Hepatocyte (in vitro differentiated cells): ENCODE measurements at regions not wholly inside any gene's neighbourhood (a gene's known extent, or its start where the extent isn't known, plus 50 kb on each side); places are given as distances from the start of the nearest gene placed in this dataset.
"Not testable (repeated sequence)": the region's sequence is repeated elsewhere in the genome, so short reads cannot be mapped to it uniquely, and the experiment has no call there.

Source experiments
- DNase-seq: peaks from one replicate; pipeline ENCODE4 v3.0.0-alpha.2; 2016; ENCODE audit warnings: low spot score
- H2AFZ ChIP-seq: fragments of 200-600 bp; sonication (generic); 2 replicates; pipeline ENCODE4 v1.6.0; 2016; ENCODE audit warnings: antibody characterized with exemption, mild to moderate bottlenecking
- H3K27ac ChIP-seq: fragments of 200-600 bp; sonication (generic); 2 replicates; pipeline ENCODE4 v1.5.1; 2016; ENCODE audit warnings: mild to moderate bottlenecking
- H3K27me3 ChIP-seq: fragments of 200-600 bp; sonication (generic); 2 replicates; pipeline ENCODE4 v1.6.1; 2016
- H3K36me3 ChIP-seq: fragments of 200-600 bp; sonication (generic); replicated peaks from 2 replicates; pipeline ENCODE4 v1.5.1; 2016; ENCODE audit warnings: low read depth; ENCODE audit not compliant: insufficient read depth
- H3K4me1 ChIP-seq: fragments of 200-600 bp; sonication (generic); 2 replicates; pipeline ENCODE4 v1.5.1; 2016; ENCODE audit warnings: mild to moderate bottlenecking, moderate library complexity; ENCODE audit not compliant: insufficient read depth
- H3K4me2 ChIP-seq: fragments of 200-600 bp; sonication (generic); 2 replicates; pipeline ENCODE4 v1.6.0; 2016
- H3K4me3 ChIP-seq: fragments of 200-600 bp; sonication (generic); 2 replicates; pipeline ENCODE4 v1.5.1; 2016; ENCODE audit warnings: mild to moderate bottlenecking
- H3K79me2 ChIP-seq: fragments of 200-600 bp; sonication (generic); 2 replicates; pipeline ENCODE4 v1.6.0; 2017; ENCODE audit warnings: mild to moderate bottlenecking
- H3K9me2 ChIP-seq: fragments of 200-600 bp; sonication (generic); replicated peaks from 2 replicates; pipeline ENCODE4 v1.6.0; 2017; ENCODE audit warnings: mild to moderate bottlenecking; ENCODE audit not compliant: insufficient read depth
- H3K9me3 ChIP-seq: fragments of 200-600 bp; sonication (generic); 2 replicates; pipeline ENCODE4 v1.5.1; 2016; ENCODE audit warnings: low read depth, mild to moderate bottlenecking
- H4K20me1 ChIP-seq: fragments of 200-600 bp; sonication (generic); 2 replicates; pipeline ENCODE4 v1.6.0; 2016; ENCODE audit warnings: mild to moderate bottlenecking; ENCODE audit not compliant: insufficient read depth, poor library complexity, severe bottlenecking
- EZH2 ChIP-seq: fragments of 200-600 bp; sonication (generic); IDR thresholded peaks from 2 replicates; pipeline ENCODE4 v1.6.1; 2016; ENCODE audit warnings: antibody characterized with exemption, mild to moderate bottlenecking, borderline replicate concordance
- EZH2phosphoT487 ChIP-seq: fragments of 200-600 bp; sonication (generic); IDR thresholded peaks from one replicate; pipeline ENCODE4 v1.6.1; 2018; ENCODE audit warnings: antibody characterized with exemption, mild to moderate bottlenecking, low read depth, moderate library complexity; ENCODE audit not compliant: unreplicated experiment, severe bottlenecking
- WGBS: methylation state at CpG from one replicate; pipeline ENCODE4 v1.1.6; 2016; ENCODE audit warnings: low lambda C conversion rate; ENCODE audit errors: missing lambda C conversion rate; 5-methylcytosine and 5-hydroxymethylcytosine counted together
- TF ChIP-seq, protein P1 (sequence below): fragments of 200-600 bp; sonication (generic); IDR thresholded peaks from 2 replicates; pipeline ENCODE4 v1.5.1; 2016; ENCODE audit warnings: antibody characterized with exemption, mild to moderate bottlenecking; ENCODE audit not compliant: poor library complexity

DNA sequence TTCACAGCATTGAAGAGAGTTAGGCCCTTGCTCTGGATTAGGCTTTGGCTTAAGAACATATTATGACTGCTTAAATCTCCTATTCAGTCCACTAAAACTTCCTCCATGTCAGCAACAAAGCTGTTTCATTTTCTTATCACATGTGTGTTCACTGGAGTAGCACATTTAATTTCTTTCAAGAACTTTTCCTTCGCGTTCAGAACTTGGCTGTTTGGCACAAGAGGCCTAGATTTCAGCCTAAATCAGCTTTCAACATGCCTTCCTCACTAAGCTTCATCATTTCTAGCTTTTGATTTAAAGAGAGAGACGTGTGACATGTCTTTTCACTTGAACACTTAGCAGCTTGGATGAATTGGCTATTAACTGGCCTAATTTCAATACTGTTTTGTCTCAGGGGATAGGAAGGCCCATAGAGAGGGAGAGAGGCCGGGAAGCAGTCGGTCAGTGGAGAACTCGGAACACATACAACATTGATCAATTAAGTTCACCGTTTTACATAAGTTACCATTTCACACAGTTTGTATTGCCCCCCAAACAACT lies 885.2 kb upstream of the AUTS2 start:
- Histone ChIP-seq H3K79me2 (no peaks in the 10 kb centered on the region), H3K27me3 (peaks cover 7% of the 10 kb centered on the region), H3K4me3 (no peak overlapping the region), H4K20me1 (no peaks in the 10 kb centered on the region), H3K9me3 (no peaks in the 10 kb centered on the region), H3K9me2 (no peaks in the 10 kb centered on the region), H3K36me3 (no peaks in the 10 kb centered on the region), H3K27ac (no peak overlapping the region), H3K4me2 (no peak overlapping the region), H3K4me1 (no peaks in the 10 kb centered on the region), H2AFZ (no peak overlapping the region)
- DNase-seq = no peak
- no peak for TF ChIP-seq EZH2phosphoT487
- TF ChIP-seq EZH2 = no peak
- TF ChIP-seq, protein P1, sequence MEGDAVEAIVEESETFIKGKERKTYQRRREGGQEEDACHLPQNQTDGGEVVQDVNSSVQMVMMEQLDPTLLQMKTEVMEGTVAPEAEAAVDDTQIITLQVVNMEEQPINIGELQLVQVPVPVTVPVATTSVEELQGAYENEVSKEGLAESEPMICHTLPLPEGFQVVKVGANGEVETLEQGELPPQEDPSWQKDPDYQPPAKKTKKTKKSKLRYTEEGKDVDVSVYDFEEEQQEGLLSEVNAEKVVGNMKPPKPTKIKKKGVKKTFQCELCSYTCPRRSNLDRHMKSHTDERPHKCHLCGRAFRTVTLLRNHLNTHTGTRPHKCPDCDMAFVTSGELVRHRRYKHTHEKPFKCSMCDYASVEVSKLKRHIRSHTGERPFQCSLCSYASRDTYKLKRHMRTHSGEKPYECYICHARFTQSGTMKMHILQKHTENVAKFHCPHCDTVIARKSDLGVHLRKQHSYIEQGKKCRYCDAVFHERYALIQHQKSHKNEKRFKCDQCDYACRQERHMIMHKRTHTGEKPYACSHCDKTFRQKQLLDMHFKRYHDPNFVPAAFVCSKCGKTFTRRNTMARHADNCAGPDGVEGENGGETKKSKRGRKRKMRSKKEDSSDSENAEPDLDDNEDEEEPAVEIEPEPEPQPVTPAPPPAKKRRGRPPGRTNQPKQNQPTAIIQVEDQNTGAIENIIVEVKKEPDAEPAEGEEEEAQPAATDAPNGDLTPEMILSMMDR = no peak
- WGBS = 93% methylated on average over 7 of the region's 7 CpGs

DNA sequence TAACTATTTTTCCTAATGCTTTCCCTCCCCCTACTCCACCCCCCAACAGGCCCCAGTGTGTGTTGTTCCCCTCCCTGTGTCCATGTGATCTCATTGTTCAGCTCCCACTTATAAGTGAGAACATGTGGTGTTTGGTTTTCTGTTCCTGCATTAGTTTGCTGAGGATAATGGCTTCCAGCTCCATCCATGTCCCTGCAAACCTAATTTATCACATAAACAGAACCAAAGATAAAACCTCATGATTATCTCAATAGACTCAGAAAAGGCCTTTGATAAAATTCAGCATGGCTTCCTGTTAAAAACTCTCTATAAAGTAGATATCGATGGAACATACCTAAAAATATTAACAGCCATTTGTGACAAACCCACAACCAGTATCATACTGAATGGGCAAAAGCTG lies 884.1 kb upstream of the AUTS2 start:
- H3K9me3 ChIP-seq, H3K27me3 ChIP-seq, H3K9me2 ChIP-seq, H3K4me3 ChIP-seq, H3K4me2 ChIP-seq, H3K27ac ChIP-seq, DNase-seq, H4K20me1 ChIP-seq, H3K79me2 ChIP-seq, H3K4me1 ChIP-seq, H2AFZ ChIP-seq, H3K36me3 ChIP-seq: not testable (repeated sequence)
- 56% methylated on average over 1 of the region's 1 CpG for WGBS

DNA sequence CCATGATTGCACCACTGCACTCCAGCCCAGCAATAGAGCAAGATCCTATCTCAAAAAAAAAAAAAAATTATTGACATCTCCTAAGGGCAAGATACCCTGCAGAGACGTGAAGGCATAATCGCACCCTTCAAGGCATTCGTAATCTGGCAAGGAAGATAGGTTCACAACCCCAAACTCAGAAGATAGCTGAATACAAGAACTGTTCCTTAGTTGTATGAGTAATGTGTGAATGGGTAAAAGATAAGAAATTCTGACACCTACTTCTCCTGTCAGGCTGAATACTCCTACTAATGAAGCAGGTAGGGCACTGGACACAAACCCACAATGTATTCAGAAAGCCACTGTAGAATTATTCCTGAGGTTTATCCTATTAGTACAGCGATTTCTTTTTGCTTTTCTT lies 882.4 kb upstream of the AUTS2 start:
- Histone ChIP-seq H3K27me3 (peaks cover 7% of the 10 kb centered on the region), H3K4me3 (no peak overlapping the region), H3K9me2 (no peaks in the 10 kb centered on the region), H3K4me2 (no peak overlapping the region), H2AFZ (no peak overlapping the region), H4K20me1 (no peaks in the 10 kb centered on the region), H3K9me3 (no peaks in the 10 kb centered on the region), H3K4me1 (no peaks in the 10 kb centered on the region), H3K79me2 (no peaks in the 10 kb centered on the region), H3K36me3 (no peaks in the 10 kb centered on the region), H3K27ac (no peak overlapping the region)
- no peak for DNase-seq
- TF ChIP-seq, protein P1 = no peak
- no peak for TF ChIP-seq EZH2
- 55% methylated on average over 4 of the region's 4 CpGs for WGBS

DNA sequence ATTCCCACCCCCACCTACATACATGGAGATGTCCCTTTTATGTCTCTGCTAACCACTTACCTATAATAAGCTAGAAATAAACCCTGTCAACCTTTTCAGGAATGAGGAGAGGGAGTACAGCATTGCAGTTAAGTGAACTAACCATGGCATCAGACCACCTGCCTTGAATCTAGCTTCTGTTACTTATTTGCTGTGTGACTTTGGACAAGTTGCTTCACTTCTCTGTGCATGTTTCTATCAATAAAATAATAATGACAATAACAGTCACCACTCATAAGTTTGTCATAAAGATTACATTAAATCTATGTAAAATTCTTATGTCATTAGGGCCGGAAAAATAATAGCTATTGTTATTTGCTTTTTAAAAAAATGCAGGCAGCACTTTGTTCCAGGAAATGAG lies 881.1 kb upstream of the AUTS2 start:
- H3K27ac ChIP-seq = no peak overlapping the region
- no peaks in the 10 kb centered on the region for H4K20me1 ChIP-seq
- H3K9me2 ChIP-seq = no peaks in the 10 kb centered on the region
- H3K36me3 ChIP-seq = no peaks in the 10 kb centered on the region
- H3K4me1 ChIP-seq = no peaks in the 10 kb centered on the region
- no peak overlapping the region for H2AFZ ChIP-seq
- H3K4me2 ChIP-seq = no peak overlapping the region
- H3K79me2 ChIP-seq = no peaks in the 10 kb centered on the region
- 100% methylated on average over 1 of the region's 1 CpG for WGBS
- no peak for DNase-seq
- no peaks in the 10 kb centered on the region for H3K9me3 ChIP-seq
- peaks cover 7% of the 10 kb centered on the region for H3K27me3 ChIP-seq
- TF ChIP-seq EZH2phosphoT487 (no peak), EZH2 (no peak)
- TF ChIP-seq, protein P1 = no peak
- H3K4me3 ChIP-seq = no peak overlapping the region
